Muscle layer of colon (tissue), 2 donors: ENCODE measurements at regions not wholly inside any gene's neighbourhood (a gene's known extent, or its start where the extent isn't known, plus 50 kb on each side); places are given as distances from the start of the nearest gene placed in this dataset.

Experiments used
- H3K27ac ChIP-seq: one replicate; pipeline ENCODE4 v1.7.0; 2013; ENCODE audit warnings: low read depth, mild to moderate bottlenecking, low read length, moderate library complexity
- H3K27me3 ChIP-seq, 2 donors: one replicate each; pipeline ENCODE4 v1.7.0; 2013; ENCODE audit warnings: low read length in 2 of 2, mild to moderate bottlenecking in 2 of 2; ENCODE audit not compliant: insufficient read depth in 2 of 2, control insufficient read depth in 1 of 2
- H3K36me3 ChIP-seq: one replicate; pipeline ENCODE4 v1.7.0; 2013; ENCODE audit warnings: mild to moderate bottlenecking, low read length; ENCODE audit not compliant: insufficient read depth
- H3K4me1 ChIP-seq: one replicate; pipeline ENCODE4 v1.7.0; 2013; ENCODE audit warnings: mild to moderate bottlenecking, low read length; ENCODE audit not compliant: insufficient read depth
- H3K4me3 ChIP-seq, 2 donors: one replicate each; pipeline ENCODE4 v1.7.0; 2013; ENCODE audit warnings: low read length in 2 of 2, low read depth in 1 of 2, mild to moderate bottlenecking in 1 of 2, moderate library complexity in 1 of 2
- H3K9ac ChIP-seq: one replicate; pipeline ENCODE4 v1.7.0; 2013; ENCODE audit warnings: low read length
- H3K9me3 ChIP-seq: one replicate; pipeline ENCODE4 v1.7.0; 2013; ENCODE audit warnings: mild to moderate bottlenecking, low read length
- donor health status: abdominal sarcoma.
- donor health status: Adenocarcinoma of cecum.

GRCh38 chr13:65417953-65418352 lies 1812.2 kb downstream of the PCDH9 start:
- H3K27ac ChIP-seq: no peak overlapping the region
- H3K4me1 ChIP-seq: no peaks in the 10 kb centered on the region
- H3K27me3 ChIP-seq: no peaks in the 10 kb centered on the region
- no peaks in the 10 kb centered on the region for H3K36me3 ChIP-seq
- no peak overlapping the region for H3K4me3 ChIP-seq
- no peak overlapping the region for H3K9ac ChIP-seq
- no peaks in the 10 kb centered on the region for H3K9me3 ChIP-seq

DNA sequence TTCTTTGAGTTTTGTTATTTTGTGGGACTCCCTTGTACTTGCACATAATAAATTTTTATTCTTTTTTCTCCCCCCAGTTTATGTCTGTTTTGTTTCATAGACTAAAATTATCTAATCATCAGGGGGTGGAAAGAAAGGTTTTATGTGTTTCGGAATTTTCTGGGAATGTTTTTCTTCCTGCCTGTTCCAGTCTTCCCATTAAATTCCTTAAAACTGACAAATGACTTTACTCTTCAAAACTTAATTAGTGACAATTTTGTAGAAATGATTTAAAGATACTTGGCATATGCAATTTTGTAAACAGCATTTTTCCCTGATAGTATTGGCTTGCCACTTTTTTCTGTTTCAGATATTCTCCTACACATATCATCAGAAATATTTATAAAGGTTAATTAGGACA lies 1813.4 kb downstream of the PCDH9 start:
- H3K4me3 ChIP-seq: no peak overlapping the region
- no peak overlapping the region for H3K9ac ChIP-seq
- H3K27ac ChIP-seq: no peak overlapping the region
- no peaks in the 10 kb centered on the region for H3K9me3 ChIP-seq
- no peaks in the 10 kb centered on the region for H3K4me1 ChIP-seq
- no peaks in the 10 kb centered on the region for H3K36me3 ChIP-seq
- H3K27me3 ChIP-seq: no peaks in the 10 kb centered on the region

DNA sequence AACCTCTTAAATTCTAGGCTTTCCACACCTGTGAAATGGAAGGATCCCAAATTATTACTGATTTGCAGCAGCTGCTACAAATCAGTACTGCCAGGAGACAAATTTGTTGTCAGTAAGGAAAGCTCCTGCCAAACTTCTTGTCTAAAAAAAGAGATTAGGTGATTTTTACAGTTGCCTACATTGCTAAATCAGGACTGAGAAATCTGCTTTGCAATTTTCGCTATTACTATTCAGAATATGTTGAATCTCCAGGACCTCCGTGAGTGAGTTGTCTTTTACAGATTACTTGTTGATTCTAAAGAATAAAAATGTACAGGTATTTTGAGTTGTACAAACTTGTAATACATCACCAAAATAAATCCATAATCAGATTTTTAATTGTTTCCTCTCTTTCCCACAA lies 1815.9 kb downstream of the PCDH9 start:
- no peak overlapping the region for H3K27ac ChIP-seq
- H3K4me3 ChIP-seq: no peak overlapping the region
- H3K27me3 ChIP-seq: no peaks in the 10 kb centered on the region
- no peaks in the 10 kb centered on the region for H3K36me3 ChIP-seq
- H3K4me1 ChIP-seq: no peaks in the 10 kb centered on the region
- H3K9me3 ChIP-seq: no peaks in the 10 kb centered on the region
- H3K9ac ChIP-seq: no peak overlapping the region

DNA sequence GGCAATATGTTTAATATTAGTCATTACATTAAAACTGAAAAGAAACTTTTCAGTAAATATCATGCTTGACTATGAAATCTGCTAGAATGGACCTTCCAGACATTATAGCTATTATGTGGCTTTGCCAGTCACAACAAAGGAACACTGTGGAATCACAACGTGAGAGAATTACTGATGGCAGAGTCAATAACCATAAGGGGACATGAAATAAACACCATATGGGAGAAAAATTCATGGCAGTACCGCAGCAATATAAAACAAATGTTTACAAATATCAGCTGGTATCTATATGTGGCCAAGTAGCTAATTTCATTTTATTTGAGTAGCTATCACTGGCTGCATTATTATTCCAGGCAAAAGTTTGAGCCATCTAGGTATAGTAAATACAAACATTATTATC lies 1818.6 kb downstream of the PCDH9 start:
- no peaks in the 10 kb centered on the region for H3K27me3 ChIP-seq
- H3K4me3 ChIP-seq: no peak overlapping the region
- no peaks in the 10 kb centered on the region for H3K4me1 ChIP-seq
- no peaks in the 10 kb centered on the region for H3K9me3 ChIP-seq
- H3K9ac ChIP-seq: no peak overlapping the region
- no peak overlapping the region for H3K27ac ChIP-seq
- no peaks in the 10 kb centered on the region for H3K36me3 ChIP-seq

DNA sequence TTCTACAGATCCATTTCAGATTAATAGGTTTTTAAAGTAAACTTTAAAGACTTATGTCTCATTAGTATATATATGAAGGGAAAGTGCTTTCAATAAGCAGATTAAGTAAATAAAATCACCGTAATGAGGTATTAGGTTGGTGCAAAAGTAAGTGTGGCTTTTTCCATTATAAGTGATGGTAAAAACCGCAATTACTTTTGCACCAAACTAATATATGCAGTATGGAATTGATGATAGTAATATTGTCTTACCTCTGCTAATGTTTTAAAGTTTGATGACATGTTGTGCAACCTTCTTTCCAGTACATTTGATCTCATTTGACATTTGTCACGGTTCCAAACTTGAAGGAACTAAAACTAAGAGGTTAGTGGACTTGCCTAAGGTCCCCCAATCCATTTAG lies 1819.3 kb downstream of the PCDH9 start:
- Histone ChIP-seq H3K4me1 (no peaks in the 10 kb centered on the region), H3K4me3 (no peak overlapping the region), H3K36me3 (no peaks in the 10 kb centered on the region), H3K9ac (no peak overlapping the region), H3K9me3 (no peaks in the 10 kb centered on the region), H3K27ac (no peak overlapping the region), H3K27me3 (no peaks in the 10 kb centered on the region)

- H3K27me3 ChIP-seq: no peaks in the 10 kb centered on the region
Measured at GRCh38 chr13:65401315-65401714, 1828.8 kb downstream of the PCDH9 start.

GRCh38 chr13:65400702-65401101 lies 1829.4 kb downstream of the PCDH9 start:
- H3K27ac ChIP-seq: no peak overlapping the region
- H3K4me3 ChIP-seq: no peak overlapping the region
- no peaks in the 10 kb centered on the region for H3K4me1 ChIP-seq
- no peaks in the 10 kb centered on the region for H3K27me3 ChIP-seq
- no peaks in the 10 kb centered on the region for H3K36me3 ChIP-seq
- H3K9me3 ChIP-seq: no peaks in the 10 kb centered on the region
- H3K9ac ChIP-seq: no peak overlapping the region

More at GRCh38 chr13:65401315-65401714, 1828.8 kb downstream of the PCDH9 start:
- H3K36me3 ChIP-seq: no peaks in the 10 kb centered on the region
- H3K27ac ChIP-seq: no peak overlapping the region
- H3K4me3 ChIP-seq: no peak overlapping the region
- no peaks in the 10 kb centered on the region for H3K4me1 ChIP-seq
- no peak overlapping the region for H3K9ac ChIP-seq
- no peaks in the 10 kb centered on the region for H3K9me3 ChIP-seq

DNA sequence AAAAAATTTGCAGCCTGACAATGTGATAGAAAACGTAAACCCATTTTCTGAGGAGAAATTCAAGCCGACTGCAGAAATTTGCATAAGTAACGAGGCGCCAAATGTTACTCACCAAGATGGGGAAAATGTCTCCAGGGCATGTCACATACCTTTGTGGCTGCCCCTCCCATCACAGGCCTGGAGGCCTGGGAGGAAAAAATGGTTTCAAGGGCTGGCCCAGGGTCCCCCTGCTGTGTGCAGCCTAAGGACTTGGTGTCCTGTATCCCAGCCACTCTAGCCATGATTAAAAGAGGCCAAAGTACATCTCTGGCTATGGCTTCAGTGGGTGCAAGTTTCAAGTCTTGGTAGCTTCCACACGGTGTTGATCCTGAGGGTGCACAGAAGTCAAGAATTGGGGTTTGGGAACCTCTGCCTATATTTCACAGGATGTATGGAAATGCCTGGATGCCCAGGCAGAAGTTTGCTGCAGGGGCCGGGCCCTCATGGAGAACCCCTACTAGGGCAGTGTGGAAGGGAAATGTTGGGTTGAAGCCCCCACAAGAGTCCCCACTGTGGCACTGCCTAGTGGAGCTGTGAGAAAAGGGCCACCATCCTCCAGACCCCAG lies 1842.3 kb downstream of the PCDH9 start:
- Histone ChIP-seq H3K4me3 (no peak overlapping the region), H3K27me3 (no peaks in the 10 kb centered on the region), H3K27ac (no peak overlapping the region), H3K36me3 (no peaks in the 10 kb centered on the region), H3K9ac (no peak overlapping the region), H3K4me1 (no peaks in the 10 kb centered on the region), H3K9me3 (no peaks in the 10 kb centered on the region)

DNA sequence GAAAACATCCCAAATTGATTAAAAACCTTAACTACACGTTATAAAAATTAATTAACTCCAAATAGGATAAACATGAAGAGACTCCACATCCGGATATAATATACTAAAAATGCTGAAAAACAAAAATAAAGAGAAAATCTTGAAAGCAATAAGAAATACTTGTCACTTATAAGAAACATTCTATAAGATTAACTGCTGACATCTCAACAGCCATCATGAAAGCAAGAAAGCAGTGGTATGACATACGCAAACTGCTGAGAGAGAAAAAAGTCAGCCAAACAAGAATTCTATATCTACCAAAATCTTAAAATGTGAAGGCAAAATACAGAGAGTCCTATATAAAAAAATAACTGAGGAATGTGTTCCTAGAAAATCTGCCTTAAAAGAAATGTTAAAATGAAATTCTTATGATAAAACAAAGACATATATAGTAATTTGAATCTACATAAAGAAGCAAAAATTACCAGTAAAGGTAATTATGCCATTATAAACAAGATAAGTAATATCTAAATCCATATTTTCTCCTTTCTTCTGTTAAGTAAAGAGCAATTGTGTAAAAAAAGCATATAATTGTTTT lies 1851.1 kb downstream of the PCDH9 start:
- Histone ChIP-seq H3K9me3 (no peaks in the 10 kb centered on the region), H3K27me3 (no peaks in the 10 kb centered on the region), H3K27ac (no peak overlapping the region), H3K4me1 (no peaks in the 10 kb centered on the region), H3K36me3 (no peaks in the 10 kb centered on the region), H3K4me3 (no peak overlapping the region), H3K9ac (no peak overlapping the region)

DNA sequence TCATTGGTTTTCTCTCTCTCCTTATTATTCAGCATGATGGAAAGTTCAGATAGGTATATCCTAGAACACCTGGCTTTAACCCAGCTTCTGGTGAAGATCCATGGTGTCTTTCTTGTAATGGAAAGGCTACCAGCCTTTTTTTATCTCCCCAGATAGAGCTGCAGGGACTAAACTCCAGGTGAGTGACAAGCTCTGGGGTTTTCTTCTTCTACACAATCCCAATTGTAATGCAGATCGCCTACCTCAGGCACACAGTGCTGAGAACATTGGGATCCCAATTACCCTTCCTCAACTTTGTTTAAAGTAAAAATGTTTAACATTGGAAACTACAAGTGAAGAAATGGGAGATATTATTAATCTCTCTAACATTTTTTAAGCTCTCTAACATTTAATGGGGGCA lies 1851.7 kb downstream of the PCDH9 start:
- H3K4me3 ChIP-seq: no peak overlapping the region
- H3K9me3 ChIP-seq: no peaks in the 10 kb centered on the region
- no peaks in the 10 kb centered on the region for H3K27me3 ChIP-seq
- no peak overlapping the region for H3K9ac ChIP-seq
- H3K4me1 ChIP-seq: no peaks in the 10 kb centered on the region
- H3K27ac ChIP-seq: no peak overlapping the region
- H3K36me3 ChIP-seq: no peaks in the 10 kb centered on the region

DNA sequence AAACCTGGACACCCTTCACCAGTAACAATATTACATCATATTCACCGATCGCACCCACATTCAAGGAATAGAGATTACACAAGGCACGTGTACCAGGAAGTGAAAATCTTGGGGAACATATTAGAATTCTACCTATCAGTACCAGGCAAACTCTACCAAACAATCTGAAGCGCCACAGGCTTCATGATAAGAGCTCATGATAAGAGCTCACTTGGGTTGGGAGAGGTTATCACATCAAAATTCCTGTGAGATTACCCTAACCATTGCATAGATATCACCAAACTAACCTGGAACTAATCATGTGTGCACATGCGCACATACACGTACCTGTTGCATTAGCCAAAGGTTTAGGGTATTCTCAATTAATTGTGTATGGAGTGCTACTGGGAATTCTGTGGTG lies 1861.3 kb downstream of the PCDH9 start:
- Histone ChIP-seq H3K4me1 (no peaks in the 10 kb centered on the region), H3K27ac (no peak overlapping the region), H3K36me3 (no peaks in the 10 kb centered on the region), H3K9me3 (no peaks in the 10 kb centered on the region), H3K9ac (no peak overlapping the region), H3K27me3 (no peaks in the 10 kb centered on the region), H3K4me3 (no peak overlapping the region)

- Histone ChIP-seq H3K9me3 (no peaks in the 10 kb centered on the region), H3K4me3 (no peak overlapping the region), H3K36me3 (no peaks in the 10 kb centered on the region), H3K27ac (no peak overlapping the region), H3K4me1 (no peaks in the 10 kb centered on the region), H3K9ac (no peak overlapping the region), H3K27me3 (no peaks in the 10 kb centered on the region)
Measured at GRCh38 chr13:65353951-65354350, 1876.2 kb downstream of the PCDH9 start.
